ENCODE measurements at regions not wholly inside any gene's neighbourhood (a gene's known extent, or its start where the extent isn't known, plus 50 kb on each side); places are given as distances from the start of the nearest gene placed in this dataset.

GRCh38 chr2:109064660-109065390 is 64.2 kb upstream of the SH3RF3 start:
- ChIA-PET POLR2A (no interaction called here), CTCF (interaction anchor here (1.4 kb wide), 1 partner anchor 64 kb away, joined by 3 read pairs; no protein-coding TSS in a partner anchor)
- Histone ChIP-seq H3K9me3 (no peaks in the 10 kb centered on the region), H3K4me1 (no peaks in the 10 kb centered on the region), H3K4me3 (no peak overlapping the region), H3K4me2 (no peak overlapping the region), H3K27ac (no peak overlapping the region)
- 61% methylated on average over 4 of the region's 4 CpGs for WGBS (ENCODE audit: missing lambda C conversion rate)
- DNase-seq (ENCODE audit: low read depth in 1 of 2, low spot score in 1 of 2): no peak
- FAIRE-seq: no peak
- no peak for ATAC-seq
- TF ChIP-seq ZC3H11A (IDR thresholded peaks at IDR 0.05) (no peak), JUN (IDR thresholded peaks at IDR 0.05) (no peak), ZSCAN20 (CRISPR knock-in tag; IDR thresholded peaks at IDR 0.05) (no peak), KDM5A (IDR thresholded peaks at IDR 0.05) (no peak), HEYL (CRISPR knock-in tag; IDR thresholded peaks at IDR 0.05) (no peak), RARB (CRISPR knock-in tag; IDR thresholded peaks at IDR 0.05) (no peak), BHLHE40 (IDR thresholded peaks at IDR 0.05; ENCODE audit: low read depth, low read length) (no peak), EHF (CRISPR knock-in tag; IDR thresholded peaks at IDR 0.05) (no peak), CBX8 (IDR thresholded peaks at IDR 0.05) (no peak), CEBPB (IDR thresholded peaks at IDR 0.05) (no peak), KDM1A (IDR thresholded peaks at IDR 0.05; ENCODE audit: low read depth) (no peak), ESRRA (IDR thresholded peaks at IDR 0.05; ENCODE audit: borderline replicate concordance, low read length) (no peak), HOXB13 (CRISPR knock-in tag; IDR thresholded peaks at IDR 0.05; ENCODE audit: low read depth) (no peak), TP53 (CRISPR knock-in tag; IDR thresholded peaks at IDR 0.05) (no peak), HMGXB4 (CRISPR knock-in tag; IDR thresholded peaks at IDR 0.05; ENCODE audit: borderline replicate concordance) (no peak), PBX3 (IDR thresholded peaks at IDR 0.05) (no peak)
- TF ChIP-seq, protein P1, sequence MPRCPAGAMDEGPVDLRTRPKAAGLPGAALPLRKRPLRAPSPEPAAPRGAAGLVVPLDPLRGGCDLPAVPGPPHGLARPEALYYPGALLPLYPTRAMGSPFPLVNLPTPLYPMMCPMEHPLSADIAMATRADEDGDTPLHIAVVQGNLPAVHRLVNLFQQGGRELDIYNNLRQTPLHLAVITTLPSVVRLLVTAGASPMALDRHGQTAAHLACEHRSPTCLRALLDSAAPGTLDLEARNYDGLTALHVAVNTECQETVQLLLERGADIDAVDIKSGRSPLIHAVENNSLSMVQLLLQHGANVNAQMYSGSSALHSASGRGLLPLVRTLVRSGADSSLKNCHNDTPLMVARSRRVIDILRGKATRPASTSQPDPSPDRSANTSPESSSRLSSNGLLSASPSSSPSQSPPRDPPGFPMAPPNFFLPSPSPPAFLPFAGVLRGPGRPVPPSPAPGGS (IDR thresholded peaks at IDR 0.05): no peak
- TF ChIP-seq, protein P2, sequence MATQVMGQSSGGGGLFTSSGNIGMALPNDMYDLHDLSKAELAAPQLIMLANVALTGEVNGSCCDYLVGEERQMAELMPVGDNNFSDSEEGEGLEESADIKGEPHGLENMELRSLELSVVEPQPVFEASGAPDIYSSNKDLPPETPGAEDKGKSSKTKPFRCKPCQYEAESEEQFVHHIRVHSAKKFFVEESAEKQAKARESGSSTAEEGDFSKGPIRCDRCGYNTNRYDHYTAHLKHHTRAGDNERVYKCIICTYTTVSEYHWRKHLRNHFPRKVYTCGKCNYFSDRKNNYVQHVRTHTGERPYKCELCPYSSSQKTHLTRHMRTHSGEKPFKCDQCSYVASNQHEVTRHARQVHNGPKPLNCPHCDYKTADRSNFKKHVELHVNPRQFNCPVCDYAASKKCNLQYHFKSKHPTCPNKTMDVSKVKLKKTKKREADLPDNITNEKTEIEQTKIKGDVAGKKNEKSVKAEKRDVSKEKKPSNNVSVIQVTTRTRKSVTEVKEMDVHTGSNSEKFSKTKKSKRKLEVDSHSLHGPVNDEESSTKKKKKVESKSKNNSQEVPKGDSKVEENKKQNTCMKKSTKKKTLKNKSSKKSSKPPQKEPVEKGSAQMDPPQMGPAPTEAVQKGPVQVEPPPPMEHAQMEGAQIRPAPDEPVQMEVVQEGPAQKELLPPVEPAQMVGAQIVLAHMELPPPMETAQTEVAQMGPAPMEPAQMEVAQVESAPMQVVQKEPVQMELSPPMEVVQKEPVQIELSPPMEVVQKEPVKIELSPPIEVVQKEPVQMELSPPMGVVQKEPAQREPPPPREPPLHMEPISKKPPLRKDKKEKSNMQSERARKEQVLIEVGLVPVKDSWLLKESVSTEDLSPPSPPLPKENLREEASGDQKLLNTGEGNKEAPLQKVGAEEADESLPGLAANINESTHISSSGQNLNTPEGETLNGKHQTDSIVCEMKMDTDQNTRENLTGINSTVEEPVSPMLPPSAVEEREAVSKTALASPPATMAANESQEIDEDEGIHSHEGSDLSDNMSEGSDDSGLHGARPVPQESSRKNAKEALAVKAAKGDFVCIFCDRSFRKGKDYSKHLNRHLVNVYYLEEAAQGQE (IDR thresholded peaks at IDR 0.05): no peak

Measured in A549 (cell line).